Skeletal muscle tissue (tissue), 3 donors: ENCODE measurements at regions not wholly inside any gene's neighbourhood (a gene's known extent, or its start where the extent isn't known, plus 50 kb on each side); places are given as distances from the start of the nearest gene placed in this dataset.
"Not testable (repeated sequence)": the region's sequence is repeated elsewhere in the genome, so short reads cannot be mapped to it uniquely, and the experiment has no call there.

Source experiments
- H3K27ac ChIP-seq: one replicate; pipeline ENCODE4 v1.7.0; 2013; ENCODE audit warnings: mild to moderate bottlenecking, low read depth, low read length, inconsistent platforms
- H3K27me3 ChIP-seq, 3 donors: one replicate each; pipeline ENCODE4 v1.7.0; 2013; ENCODE audit warnings: low read length in 3 of 3; ENCODE audit not compliant: control insufficient read depth in 3 of 3, insufficient read depth in 3 of 3
- H3K36me3 ChIP-seq, 3 donors: one replicate each; pipeline ENCODE4 v1.7.0; 2013; ENCODE audit warnings: low read length in 3 of 3; ENCODE audit not compliant: control insufficient read depth in 3 of 3, insufficient read depth in 3 of 3
- H3K4me1 ChIP-seq, 3 donors: one replicate each; pipeline ENCODE4 v1.7.0; 2013; ENCODE audit warnings: low read length in 3 of 3, mild to moderate bottlenecking in 3 of 3; ENCODE audit not compliant: control insufficient read depth in 3 of 3, insufficient read depth in 3 of 3
- H3K4me3 ChIP-seq, 3 donors: one replicate each; pipeline ENCODE4 v1.7.0; 2013; ENCODE audit warnings: low read length in 3 of 3
- H3K9ac ChIP-seq, 3 donors: one replicate each; pipeline ENCODE4 v1.7.0; 2013; ENCODE audit warnings: low read length in 3 of 3, mild to moderate bottlenecking in 3 of 3, moderate library complexity in 2 of 3, low read depth in 1 of 3
- H3K9me3 ChIP-seq, 3 donors: one replicate each; pipeline ENCODE4 v1.7.0; 2013; ENCODE audit warnings: low read length in 3 of 3; ENCODE audit not compliant: control insufficient read depth in 3 of 3
- donor health status: Osteomylitis.

GRCh38 chr9:103552712-103553111 is 541.4 kb upstream of the SMC2 start:
- Histone ChIP-seq H3K9me3 (peaks cover 0 to 4% (median 0%) of the 10 kb centered on the region in 3 donors), H3K27me3 (no peaks in the 10 kb centered on the region), H3K36me3 (no peaks in the 10 kb centered on the region), H3K4me1 (no peaks in the 10 kb centered on the region), H3K27ac (no peak overlapping the region), H3K9ac (no peak overlapping the region), H3K4me3 (no peak overlapping the region)

DNA sequence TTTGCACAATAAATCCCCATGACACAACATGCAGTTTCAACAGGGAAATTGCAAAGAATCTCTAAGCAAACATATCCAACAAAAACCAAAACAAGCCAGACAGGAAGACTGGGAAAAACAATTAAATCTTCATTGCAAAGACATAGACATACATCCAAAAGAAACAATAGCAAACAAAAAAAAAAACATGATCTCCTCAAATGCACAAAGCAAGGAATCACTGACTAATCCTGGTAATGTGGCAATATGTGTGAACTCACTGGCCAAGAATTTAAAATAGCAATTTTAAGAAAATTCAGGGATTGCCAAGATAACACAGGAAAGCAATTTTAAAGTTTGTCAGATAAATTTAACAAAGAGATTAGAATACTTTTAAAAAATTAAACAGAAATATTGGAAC is 520.1 kb upstream of the SMC2 start:
- Histone ChIP-seq H3K9me3 (peaks cover 0 to 5% (median 3%) of the 10 kb centered on the region in 3 donors), H3K27me3 (no peaks in the 10 kb centered on the region), H3K27ac (no peak overlapping the region), H3K4me3 (no peak overlapping the region), H3K36me3 (no peaks in the 10 kb centered on the region), H3K9ac (no peak overlapping the region), H3K4me1 (no peaks in the 10 kb centered on the region)

DNA sequence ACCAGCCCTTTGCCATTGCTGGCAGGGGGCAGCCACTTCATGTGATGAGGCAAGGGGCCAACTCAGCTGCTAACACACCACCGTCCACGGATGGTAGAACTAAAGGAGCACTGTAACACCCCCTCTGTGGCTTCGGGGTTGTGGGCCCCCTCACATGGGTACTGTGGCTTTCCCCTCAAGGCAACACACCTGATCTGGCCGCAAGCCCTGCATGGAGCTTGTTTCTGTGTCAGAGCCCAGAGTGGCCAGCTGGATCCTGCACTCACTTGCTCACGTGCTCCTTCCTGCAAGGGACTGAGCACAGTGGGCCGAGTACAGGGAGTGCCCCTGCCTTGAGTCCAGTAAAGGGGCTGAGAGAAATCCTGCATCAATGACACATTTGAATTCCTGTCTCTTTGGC is 507.4 kb upstream of the SMC2 start:
- Histone ChIP-seq H3K9me3 (no peaks in the 10 kb centered on the region), H3K4me3 (no peak overlapping the region), H3K9ac (no peak overlapping the region), H3K36me3 (no peaks in the 10 kb centered on the region), H3K4me1 (no peaks in the 10 kb centered on the region), H3K27me3 (no peaks in the 10 kb centered on the region), H3K27ac (no peak overlapping the region)

DNA sequence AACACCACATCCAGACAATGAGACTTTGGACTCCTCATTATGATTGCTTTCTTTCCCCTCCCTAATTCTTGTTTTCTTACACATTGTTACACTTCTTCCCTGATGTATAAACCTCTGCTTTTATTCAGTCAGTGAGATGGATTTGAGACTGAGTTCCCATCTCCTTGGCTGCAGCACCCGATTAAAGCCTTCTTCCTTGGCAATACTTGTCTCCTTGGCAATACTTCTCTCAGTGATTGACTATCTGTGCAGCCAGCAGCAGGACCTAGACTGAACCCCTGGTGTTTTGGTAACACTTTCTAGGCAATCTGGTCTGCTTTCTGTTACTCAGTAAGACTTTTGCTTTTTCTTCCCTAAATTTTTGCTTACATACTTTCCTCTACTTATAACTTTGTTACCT is 492.8 kb upstream of the SMC2 start:
- H3K27ac ChIP-seq, result no peak overlapping the region
- H3K36me3 ChIP-seq, result no peaks in the 10 kb centered on the region
- H3K4me1 ChIP-seq, result no peaks in the 10 kb centered on the region
- H3K9me3 ChIP-seq, result peaks cover 0 to 2% (median 2%) of the 10 kb centered on the region in 3 donors
- no peak overlapping the region for H3K9ac ChIP-seq
- H3K4me3 ChIP-seq, result no peak overlapping the region
- H3K27me3 ChIP-seq, result no peaks in the 10 kb centered on the region

DNA sequence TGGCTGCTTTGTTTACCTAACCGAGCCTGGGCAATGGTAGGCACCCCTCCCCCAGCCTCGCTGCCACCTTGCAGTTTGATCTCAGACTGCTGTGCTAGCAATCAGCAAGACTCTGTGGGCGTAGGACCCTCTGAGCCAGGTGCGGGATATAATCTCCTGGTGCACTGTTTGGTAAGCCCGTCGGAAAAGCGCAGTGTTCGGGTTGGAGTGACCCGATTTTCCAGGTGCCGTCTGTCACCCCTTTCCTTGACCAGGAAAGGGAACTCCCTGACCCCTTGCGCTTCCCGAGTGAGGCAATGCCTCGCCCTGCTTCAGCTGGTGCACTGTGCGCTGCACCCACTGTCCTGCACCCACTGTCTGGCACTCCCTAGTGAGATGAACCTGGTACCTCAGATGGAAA is 482.2 kb upstream of the SMC2 start:
- not testable (repeated sequence) for H3K36me3 ChIP-seq, H3K9me3 ChIP-seq, H3K27ac ChIP-seq, H3K27me3 ChIP-seq, H3K4me1 ChIP-seq, H3K4me3 ChIP-seq, H3K9ac ChIP-seq

- Histone ChIP-seq H3K4me3 (peak overlapping the region in 1 of 3 donors; percentile 2), H3K27me3 (no peaks in the 10 kb centered on the region), H3K9ac (no peak overlapping the region), H3K27ac (no peak overlapping the region), H3K4me1 (no peaks in the 10 kb centered on the region), H3K36me3 (no peaks in the 10 kb centered on the region), H3K9me3 (no peaks in the 10 kb centered on the region)
Measured at GRCh38 chr9:103615994-103616393, 478.1 kb upstream of the SMC2 start.

- H3K4me3 ChIP-seq, result no peak overlapping the region
- H3K9me3 ChIP-seq, result no peaks in the 10 kb centered on the region
- no peak overlapping the region for H3K27ac ChIP-seq
- H3K4me1 ChIP-seq, result no peaks in the 10 kb centered on the region
- no peak overlapping the region for H3K9ac ChIP-seq
- H3K36me3 ChIP-seq, result no peaks in the 10 kb centered on the region
- H3K27me3 ChIP-seq, result no peaks in the 10 kb centered on the region
Measured at GRCh38 chr9:103617046-103617445, 477.1 kb upstream of the SMC2 start.

DNA sequence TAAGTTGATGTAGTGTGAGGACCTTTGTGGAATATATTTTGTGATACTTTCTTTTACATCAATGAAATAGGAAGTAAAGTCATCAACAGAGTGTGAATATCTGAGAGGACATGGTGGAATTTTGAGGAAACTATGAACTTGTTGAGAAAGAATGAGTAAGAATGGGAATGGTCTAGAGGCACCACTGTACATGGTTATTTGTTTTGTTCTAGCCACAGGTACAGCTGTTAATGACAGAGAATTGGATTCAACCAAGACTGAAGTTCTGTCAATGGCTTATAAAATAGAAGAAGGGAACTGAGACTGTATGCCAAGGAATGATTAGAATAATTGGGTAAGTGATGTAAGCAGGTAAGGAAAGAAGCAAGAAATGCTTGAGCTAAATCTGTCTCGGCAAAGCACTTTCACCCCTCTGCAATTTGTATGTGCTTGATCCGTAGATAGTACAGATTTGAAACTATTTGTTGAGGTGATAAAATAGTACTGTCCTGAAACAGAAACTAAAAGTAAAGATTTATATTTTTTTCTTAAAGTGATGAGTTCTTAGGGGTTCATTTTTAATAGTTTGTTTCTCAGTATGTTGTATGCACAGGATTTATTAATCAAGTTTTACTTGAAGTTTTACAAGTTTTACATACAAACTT is 468.8 kb upstream of the SMC2 start:
- Histone ChIP-seq H3K27me3 (no peaks in the 10 kb centered on the region), H3K36me3 (no peaks in the 10 kb centered on the region), H3K9me3 (no peaks in the 10 kb centered on the region), H3K9ac (no peak overlapping the region), H3K4me1 (no peaks in the 10 kb centered on the region), H3K4me3 (no peak overlapping the region), H3K27ac (no peak overlapping the region)

DNA sequence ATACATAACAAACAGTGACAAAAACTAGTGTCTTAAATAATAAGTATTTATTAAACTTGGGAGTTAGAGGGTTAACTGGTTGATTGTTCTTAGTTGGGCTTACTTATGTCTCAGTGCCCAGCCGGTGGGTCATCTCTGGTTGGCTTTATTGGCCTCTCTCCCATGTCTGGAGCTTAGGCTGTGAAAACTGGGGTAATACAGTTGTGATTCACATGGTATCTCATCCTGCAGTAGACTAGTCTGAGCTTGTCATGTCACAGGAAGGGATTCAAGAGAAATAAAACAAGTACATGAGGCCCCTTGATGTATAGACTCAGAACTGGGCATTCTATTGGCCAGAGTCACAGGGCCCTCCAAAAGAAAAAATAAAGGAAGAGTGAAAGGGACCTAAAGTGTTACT is 466.4 kb upstream of the SMC2 start:
- Histone ChIP-seq H3K36me3 (no peaks in the 10 kb centered on the region), H3K9ac (no peak overlapping the region), H3K27ac (no peak overlapping the region)

GRCh38 chr9:103649086-103649485 is 445.0 kb upstream of the SMC2 start:
- no peak overlapping the region for H3K4me3 ChIP-seq
- H3K9ac ChIP-seq, result no peak overlapping the region
- no peak overlapping the region for H3K27ac ChIP-seq
- no peaks in the 10 kb centered on the region for H3K36me3 ChIP-seq
- H3K9me3 ChIP-seq, result no peaks in the 10 kb centered on the region
- no peaks in the 10 kb centered on the region for H3K27me3 ChIP-seq
- no peaks in the 10 kb centered on the region for H3K4me1 ChIP-seq

More for the DNA sequence above, 466.4 kb upstream of the SMC2 start:
- Histone ChIP-seq H3K27me3 (no peaks in the 10 kb centered on the region), H3K4me3 (no peak overlapping the region), H3K9me3 (no peaks in the 10 kb centered on the region), H3K4me1 (no peaks in the 10 kb centered on the region)
